ENCODE measurements at regions not wholly inside any gene's neighbourhood (a gene's known extent, or its start where the extent isn't known, plus 50 kb on each side); places are given as distances from the start of the nearest gene placed in this dataset.

DNA sequence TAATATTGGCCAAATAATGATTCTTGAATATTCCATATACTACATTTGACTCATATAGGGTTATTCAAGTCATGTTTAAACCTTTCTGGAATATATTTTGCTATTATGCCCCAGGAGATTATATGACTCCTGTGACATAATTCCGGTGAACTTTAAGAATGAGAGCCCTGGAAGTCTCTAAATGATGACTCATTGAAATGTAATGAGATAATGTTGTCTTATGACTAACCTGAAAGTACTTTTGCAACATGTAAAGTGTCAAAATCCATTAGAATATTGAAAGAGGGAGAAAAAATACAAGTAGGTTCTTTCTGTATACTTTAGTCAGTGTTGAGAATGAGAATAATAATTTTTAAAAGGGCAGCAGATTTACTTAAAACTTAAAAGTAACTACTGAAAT, 830.4 kb downstream of the MAT2B start:
- no peak for DNase-seq (ENCODE audit: extremely low read depth in 1 of 11, low read depth in 9 of 11, low spot score in 4 of 11)

DNA sequence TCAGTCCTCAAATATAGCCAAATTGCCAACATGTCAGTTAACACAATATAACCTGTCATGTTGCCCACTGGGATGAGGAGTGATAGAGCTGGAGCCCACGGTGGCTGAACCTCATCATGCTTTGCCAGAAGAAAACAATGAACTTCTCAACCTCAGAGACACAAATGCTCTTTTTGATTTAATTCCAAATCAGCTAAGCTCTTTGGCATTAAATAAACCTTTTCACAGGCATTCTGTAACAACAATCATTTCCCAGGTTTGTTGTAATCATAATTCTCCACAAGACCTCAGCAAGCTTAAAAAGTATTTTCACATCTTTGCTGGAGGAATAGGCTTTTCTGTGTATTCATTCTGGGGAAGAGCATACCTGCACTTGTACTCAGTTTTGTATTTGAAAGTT, 830.9 kb downstream of the MAT2B start:
- no peak for DNase-seq (ENCODE audit: extremely low read depth in 1 of 11, low read depth in 9 of 11, low spot score in 4 of 11)

DNA sequence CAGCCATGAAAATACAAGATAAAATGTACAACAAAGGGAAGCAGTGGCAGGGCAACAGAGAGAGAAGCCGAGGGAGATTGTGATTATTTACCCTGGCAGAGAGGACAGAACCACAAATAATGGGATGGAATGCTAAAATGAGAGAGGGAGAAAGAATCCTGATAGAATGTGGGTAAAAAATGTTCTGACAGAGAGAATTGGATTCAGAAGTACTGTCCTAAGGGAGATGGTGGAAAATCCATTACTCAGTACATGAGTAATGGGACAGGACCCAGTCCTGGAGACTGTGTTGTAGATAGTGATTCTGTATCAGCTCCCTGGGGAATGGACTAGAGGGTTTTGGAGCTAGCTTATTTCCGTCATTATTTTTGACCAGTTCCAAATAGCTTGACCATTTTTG, 831.5 kb downstream of the MAT2B start:
- no peak for DNase-seq (ENCODE audit: extremely low read depth in 1 of 11, low read depth in 9 of 11, low spot score in 4 of 11)

DNA sequence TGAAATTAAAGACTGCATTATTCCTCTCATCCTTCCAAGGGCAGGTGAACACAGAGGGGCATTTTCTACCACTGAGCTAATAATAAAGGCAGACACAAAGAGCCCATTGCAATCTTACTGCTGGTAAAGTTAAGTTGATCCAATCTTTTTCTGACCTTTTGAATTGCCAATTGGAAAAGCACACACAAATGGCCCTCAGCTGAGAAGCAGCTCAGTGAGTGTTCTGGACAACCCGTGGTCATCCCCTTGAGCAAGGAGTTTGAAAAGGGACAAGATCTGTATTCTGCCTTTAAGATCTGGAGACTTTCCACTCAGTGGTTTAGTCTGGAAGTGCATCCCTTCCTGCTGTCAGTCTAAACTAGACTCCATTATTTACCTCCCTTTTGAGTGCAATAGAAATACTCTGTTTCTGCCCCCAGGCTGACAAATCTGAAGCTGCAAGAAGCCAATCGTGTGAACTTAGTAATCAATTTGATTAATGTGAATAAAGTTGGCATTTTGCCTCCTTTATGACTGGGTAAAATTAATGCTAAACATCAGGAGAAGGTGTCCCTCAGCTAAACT, 835.7 kb downstream of the MAT2B start:
- no peak for DNase-seq (ENCODE audit: extremely low read depth in 1 of 11, low read depth in 9 of 11, low spot score in 4 of 11)

DNA sequence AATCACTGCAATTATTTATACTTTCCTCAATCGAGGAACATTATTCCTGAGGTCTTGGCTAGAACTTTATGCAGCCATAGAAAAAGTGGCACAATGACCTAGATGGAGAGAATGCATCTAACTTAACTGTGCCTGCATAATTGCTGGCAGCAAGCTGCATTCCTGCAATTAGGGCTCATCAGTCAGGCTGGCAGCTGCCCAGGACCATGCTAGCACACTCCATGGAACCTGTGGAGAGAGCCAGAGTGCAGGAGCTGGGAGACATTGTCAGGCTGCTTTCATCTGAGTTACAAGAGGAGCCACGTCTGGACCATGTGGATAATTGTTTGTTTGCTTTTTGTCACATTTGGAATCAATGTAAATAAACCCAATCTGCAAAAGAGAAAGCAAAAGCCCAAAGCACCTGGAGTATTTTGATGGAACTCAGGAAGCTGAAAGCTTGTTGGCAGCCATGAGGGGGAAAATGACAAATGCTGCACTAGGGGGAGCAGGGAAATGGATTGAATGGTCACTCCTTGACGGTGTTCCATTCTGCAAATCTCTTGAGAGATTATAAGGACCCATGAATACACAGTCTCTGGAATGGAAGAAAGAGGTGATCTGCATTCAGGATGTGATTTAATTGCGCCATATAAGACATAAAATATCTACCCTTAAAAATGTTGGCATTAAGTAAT, 839.9 kb downstream of the MAT2B start:
- DNase-seq (ENCODE audit: extremely low read depth in 1 of 11, low read depth in 9 of 11, low spot score in 4 of 11) = no peak

DNA sequence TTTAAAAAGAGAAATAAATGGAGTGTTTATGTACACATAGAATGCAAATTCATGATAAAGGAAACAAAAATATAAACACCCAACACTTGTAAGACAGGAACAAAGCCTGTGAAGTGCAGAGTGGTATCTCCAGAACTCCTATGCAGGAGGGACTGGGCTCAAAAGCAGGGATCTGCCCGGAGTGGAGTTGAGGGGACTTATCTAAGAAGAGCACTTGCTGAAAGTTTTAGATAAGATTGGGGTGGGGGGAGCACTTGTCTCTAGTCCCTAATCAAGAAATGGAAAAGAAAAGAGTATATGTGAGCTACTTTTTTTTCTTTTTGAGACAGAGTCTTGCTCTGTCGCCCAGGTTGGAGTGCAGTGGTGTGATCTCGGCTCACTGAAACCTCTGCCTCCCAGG, 840.4 kb downstream of the MAT2B start:
- no peak for DNase-seq (ENCODE audit: extremely low read depth in 1 of 11, low read depth in 9 of 11, low spot score in 4 of 11)

DNA sequence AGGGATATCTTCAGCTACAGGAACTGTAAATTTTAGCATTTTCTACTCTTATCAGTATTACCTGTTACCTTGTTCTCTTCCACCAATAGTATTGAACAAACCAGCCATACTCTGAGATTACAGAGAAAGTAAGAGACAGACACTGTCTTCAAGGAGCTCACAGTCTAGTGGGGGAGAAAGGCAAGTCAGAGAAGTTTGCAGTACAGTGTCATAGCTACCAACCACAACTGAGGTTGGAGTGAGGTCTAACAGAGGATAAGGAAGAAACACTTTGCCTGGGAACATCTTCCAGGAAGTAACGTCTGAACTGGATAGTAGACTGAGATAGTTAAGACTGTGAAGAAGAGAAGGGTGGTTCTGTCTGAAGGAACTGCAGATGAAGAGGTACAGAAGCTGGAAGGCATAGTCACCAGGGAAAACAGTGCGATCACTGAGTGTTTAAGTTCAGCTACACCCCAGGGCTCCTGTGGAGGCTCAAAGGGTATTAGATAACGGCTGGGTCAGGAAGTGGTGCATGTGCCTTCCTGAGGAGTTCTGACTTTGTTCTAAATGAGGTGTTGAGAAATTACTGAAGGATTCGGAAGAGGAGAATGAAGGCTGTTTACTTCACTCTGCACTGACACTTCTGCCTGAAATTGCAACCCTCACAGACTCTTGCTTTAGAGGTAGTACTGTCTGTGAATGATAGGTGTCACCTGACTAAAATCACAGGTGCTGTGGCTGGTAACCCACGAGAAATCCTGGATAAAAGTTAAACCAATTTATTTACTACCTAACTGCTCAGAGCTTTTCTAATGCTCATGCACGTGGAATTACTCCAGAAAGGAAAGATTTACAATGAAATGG, 841.6 kb downstream of the MAT2B start:
- DNase-seq (ENCODE audit: extremely low read depth in 1 of 11, low read depth in 9 of 11, low spot score in 4 of 11) = no peak

DNA sequence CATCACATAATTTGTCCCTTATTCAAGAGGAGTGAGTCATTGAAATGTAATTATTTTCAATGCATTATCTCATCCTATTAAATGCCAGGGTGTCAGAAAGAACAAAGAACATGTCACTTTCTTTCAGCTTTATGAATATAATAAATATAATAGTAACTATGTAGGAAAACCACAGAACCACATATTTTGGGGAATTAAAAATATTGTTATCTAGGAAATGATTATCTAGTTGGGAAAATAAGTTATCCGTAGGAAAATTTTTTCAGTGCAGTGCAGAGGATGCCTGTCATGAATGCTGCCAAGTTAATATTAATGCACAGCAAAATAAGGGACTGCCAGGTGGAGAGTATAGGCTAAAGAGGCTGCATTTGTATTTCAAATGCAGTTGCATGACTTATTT, 844.8 kb downstream of the MAT2B start:
- no peak for DNase-seq (ENCODE audit: extremely low read depth in 1 of 11, low read depth in 9 of 11, low spot score in 4 of 11)

DNA sequence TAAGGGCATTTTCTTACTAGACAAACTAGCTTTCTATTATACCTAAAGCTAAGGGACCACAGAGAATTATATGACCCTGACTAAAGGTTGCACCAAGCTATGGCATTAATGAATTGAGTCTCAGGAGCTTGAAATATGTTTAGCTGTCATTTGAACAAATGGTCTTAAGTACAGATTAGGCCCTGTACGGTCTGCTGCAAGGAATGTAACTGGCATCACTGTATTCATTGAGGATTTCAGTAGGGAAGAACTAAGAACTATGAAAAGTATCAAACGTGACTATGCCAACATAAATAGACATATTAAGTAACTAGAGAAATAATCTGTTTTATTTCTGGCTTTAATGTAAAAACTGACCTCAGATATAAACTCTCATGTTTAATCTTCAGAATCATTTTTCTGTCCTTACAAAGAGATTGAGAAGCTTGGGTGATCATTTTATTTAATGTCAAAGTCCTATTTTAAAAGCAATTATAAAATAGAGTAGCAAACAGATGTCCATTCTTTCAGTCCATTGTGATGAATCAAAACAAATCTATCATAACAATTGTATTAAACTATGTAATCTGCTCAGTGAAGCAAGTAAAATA, 845.9 kb downstream of the MAT2B start:
- DNase-seq (ENCODE audit: extremely low read depth in 1 of 11, low read depth in 9 of 11, low spot score in 4 of 11) = no peak

DNA sequence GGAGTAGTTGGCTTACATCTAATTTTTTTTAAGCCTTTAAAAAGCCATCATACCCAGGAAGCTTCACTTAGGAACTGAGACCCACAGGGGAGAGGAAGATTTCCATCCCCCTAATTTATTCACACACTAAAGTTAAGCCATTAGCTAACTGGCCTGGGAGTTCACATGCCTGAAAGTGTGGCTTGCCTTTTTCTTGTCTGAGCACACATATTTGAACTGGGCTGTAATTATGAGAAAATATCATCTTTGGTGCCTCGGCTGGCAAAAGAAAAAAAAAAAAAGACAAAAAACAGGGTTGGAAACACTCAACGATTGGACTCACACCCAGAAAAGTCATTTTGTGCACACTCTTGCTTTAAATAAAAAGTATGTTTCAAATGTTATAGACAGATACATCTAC, 847.3 kb downstream of the MAT2B start:
- DNase-seq (ENCODE audit: extremely low read depth in 1 of 11, low read depth in 9 of 11, low spot score in 4 of 11) = no peak

DNA sequence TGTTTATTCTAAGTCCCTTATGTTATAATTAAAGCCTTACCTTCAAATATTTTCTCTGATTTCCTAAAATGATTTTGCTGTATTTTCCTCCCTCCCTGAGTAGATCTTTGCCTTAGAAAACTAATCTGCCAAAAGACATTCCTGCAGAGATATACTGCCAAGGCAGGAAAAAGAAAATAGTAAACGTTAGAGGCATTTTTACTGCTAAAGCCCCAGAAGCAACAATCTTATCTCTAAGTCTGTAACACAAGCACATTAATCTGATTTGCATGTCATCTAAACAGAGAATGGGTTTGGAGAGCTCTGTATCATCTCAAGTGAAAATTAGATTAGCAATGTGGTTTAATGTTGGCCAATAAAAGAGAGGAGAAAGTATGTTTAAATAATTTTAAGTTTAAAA, 847.7 kb downstream of the MAT2B start:
- peak in 8 of 11 donors; percentile 3 to 22 (median 9) for DNase-seq (ENCODE audit: extremely low read depth in 1 of 11, low read depth in 9 of 11, low spot score in 4 of 11)

DNA sequence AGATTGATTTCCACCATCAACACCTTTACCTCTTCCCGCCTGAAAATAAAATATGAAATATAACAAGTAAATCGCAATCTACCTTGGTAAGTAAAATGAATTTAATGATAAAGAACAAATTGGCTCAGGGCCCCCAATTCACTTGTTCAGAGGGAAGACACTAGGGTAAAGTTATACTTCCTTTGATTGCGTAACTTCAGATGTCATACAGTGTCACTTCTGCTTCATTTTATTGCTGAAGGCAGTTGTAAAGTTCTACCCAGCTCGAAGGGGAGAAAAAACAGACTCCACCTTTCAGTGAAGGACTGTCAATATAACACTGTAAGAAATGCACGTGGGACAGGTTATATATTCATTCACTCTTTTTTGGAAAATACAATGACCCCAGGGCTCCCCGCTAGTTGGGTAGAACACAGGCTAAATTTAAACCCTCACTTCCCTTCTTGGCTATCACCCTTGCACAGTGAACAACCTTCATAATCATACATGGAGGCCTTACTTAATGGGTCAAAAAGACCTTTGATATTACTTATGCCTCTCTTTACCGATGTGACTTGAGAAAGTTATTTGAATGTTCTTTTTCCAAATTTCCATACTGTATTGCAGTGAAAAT, 848.8 kb downstream of the MAT2B start:
- no peak for DNase-seq (ENCODE audit: extremely low read depth in 1 of 11, low read depth in 9 of 11, low spot score in 4 of 11)

DNA sequence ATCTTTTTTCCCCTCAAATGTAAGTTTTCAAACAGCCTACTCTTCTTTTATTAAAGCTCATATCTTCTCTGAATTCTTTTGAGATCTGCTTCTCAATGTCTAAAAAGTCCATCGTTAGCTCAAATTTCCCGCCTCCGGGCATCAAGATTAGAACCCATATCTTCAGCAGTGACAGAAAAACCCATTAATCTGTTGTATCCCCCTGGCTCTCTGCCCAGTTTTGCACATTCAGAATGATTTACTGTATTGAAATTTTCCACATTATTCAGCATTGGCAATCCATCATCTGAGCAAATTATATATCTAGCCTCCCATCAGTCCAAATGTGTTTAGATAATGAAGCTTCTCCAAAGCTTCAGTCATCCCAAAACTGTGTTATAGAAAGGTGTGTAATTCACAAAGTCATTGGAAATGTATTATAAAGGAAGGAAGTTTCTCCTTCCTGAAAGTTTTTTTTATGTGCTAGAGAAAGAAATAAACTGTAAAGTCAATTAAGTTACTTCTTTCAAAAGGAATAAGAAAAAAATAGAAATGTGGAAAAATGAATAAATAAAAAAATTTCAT, 849.9 kb downstream of the MAT2B start:
- DNase-seq (ENCODE audit: extremely low read depth in 1 of 11, low read depth in 9 of 11, low spot score in 4 of 11) = no peak

DNA sequence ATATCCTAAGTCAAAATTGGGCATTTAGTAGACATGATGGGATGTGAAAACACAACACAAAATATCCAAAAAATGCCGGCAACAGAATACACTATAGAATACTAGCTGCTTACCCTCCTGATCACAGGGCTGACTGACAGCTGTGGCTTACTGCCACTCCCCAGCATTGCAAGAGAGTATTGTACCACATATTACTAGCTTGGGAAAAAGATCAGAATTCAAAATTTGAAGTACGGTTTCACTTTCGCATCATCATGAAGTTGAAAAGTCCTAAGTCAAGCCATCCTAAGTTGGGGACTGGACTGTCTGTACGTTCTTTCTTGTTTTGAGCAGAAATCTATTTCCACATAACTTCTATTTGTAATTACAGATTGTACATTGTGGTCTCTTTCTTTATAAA, 851.4 kb downstream of the MAT2B start:
- no peak for DNase-seq (ENCODE audit: extremely low read depth in 1 of 11, low read depth in 9 of 11, low spot score in 4 of 11)

DNA sequence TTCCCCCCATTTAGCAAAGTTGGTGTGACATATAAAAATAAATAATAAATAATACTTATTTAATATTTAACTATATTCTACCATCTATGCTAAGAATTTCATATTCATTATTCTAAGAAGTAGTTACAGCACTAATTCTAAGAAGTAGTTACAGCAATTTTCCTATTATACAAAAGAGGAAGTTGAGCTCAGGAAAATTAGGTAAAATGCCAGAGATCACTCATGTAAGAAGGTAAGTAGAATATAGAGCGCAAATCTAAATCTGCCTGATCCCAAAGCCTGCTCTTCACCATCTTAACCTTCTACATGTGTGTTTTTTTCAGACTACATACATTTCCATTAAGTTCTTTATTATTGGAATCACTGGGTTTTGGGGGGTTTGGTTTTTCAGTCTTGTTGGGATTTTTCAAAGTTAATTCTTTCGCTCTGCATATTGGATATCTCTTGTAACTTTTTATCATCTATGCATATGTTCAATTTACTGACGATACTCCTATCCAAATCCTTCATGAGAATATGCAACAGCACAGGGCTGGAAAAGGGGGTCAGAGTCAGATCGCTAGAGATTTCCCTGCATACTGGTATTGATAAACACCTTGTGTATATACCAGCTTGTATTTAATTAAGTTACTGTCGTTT, 852.1 kb downstream of the MAT2B start:
- DNase-seq (ENCODE audit: extremely low read depth in 1 of 11, low read depth in 9 of 11, low spot score in 4 of 11) = no peak

DNA sequence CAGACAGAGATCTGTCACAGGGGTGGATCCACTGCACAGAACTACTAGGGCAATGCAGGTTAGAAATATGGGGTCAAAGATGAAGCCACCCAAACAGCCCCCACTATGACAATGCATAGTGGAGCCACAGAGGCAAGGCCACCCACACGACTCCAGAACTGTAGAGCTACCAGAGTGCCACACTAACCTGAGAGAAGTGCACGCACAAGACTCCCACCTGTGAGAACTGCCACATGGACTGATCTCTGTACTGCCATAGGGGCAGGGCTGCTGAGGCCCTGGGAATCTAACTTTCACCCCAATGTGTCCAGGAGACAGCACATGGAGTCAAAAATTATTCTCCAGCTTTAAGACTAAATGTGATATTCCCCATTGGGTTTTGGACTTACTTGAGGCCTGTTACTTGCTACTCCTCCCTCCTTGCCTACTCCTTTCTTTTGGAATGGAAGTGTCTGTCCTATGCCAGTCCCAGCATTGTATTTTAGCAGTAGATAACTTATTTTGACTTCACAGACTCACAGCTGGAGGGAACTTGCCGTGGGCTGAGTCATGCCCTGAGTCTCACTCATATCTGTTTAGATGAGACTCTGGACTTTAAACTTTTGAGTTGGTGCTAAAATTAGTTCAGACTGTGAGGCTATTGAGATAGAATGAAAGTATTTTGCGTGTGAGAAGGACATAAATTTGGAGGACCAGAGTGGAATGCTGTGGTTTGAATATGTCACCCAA, 853.3 kb downstream of the MAT2B start:
- DNase-seq (ENCODE audit: extremely low read depth in 1 of 11, low read depth in 9 of 11, low spot score in 4 of 11) = no peak

DNA sequence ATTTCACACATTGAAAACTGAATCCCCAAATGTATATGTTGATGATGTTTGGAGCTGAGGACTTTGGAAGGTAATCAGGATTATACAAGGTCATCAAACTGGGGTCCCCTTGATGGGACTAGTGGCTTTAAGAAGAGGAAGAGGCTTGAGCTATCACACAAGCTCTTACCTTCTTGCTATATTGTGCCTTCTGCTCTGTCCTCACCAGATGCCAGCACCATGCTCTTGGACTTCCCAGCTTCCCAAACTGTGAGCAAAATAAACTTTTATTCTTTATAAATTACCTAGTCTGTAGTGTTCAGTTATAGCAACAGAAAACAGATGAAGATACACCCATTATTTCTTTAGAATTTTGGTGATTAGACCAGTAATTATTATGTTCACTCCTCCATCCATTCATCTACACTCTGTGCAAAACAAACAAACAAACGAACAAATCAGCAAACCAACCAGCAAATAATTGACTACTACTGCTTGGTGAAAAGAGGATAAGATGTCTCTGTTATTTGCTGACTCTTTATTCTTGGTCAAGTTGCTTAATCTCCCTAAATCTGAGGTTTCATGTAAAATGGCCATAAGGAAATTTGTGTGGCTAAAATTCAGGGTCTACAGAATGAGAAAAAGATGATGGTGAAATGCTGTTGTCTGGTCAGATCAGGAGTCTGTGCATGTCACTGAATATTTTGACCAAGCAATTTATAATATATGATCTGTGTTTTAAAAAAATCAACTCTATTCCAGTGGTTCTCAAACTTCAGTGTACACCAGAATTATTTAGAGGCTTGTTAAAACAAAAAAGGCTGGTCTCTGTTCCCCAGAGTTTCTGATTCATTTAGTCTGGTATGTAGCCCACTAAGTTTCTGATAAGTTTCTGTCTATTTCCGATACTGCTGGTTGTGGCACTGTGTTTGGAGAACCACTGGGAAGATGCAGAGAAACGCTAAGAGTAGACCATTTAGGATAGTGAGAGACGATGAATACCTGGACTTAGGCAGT, 854.1 kb downstream of the MAT2B start:
- DNase-seq (ENCODE audit: extremely low read depth in 1 of 11, low read depth in 9 of 11, low spot score in 4 of 11) = no peak

Measured in renal cortex interstitium (tissue), 11 donors.